Kasumi-1 (cell line): ENCODE measurements at regions not wholly inside any gene's neighbourhood (a gene's known extent, or its start where the extent isn't known, plus 50 kb on each side); places are given as distances from the start of the nearest gene placed in this dataset.
"Not testable (repeated sequence)": the region's sequence is repeated elsewhere in the genome, so short reads cannot be mapped to it uniquely, and the experiment has no call there.

Experiments
- DNase-seq, 2 experiments: peaks; one replicate each; lab custom pipeline; 2025; lab: John Stamatoyannopoulos, UW

- peak; percentile 89 to 96 for DNase-seq
Observed at GRCh38 chr3:72082186-72082715, 297.3 kb upstream of the PROK2 start.

- no peak for DNase-seq
Observed at GRCh38 chr3:72081471-72082185, 296.7 kb upstream of the PROK2 start.

- no peak for DNase-seq
Observed at GRCh38 chr3:72080800-72081199, 295.9 kb upstream of the PROK2 start.

- peak; percentile 13 to 27 for DNase-seq
Observed at GRCh38 chr3:72080095-72080494, 295.1 kb upstream of the PROK2 start.

- no peak for DNase-seq
Observed at GRCh38 chr3:72079369-72079872, 294.5 kb upstream of the PROK2 start.

GRCh38 chr3:72078676-72079368 is 293.9 kb upstream of the PROK2 start:
- DNase-seq = no peak

- no peak for DNase-seq
Observed at GRCh38 chr3:72077473-72078259, 292.7 kb upstream of the PROK2 start.

GRCh38 chr3:72075848-72076247 is 290.9 kb upstream of the PROK2 start:
- DNase-seq = not testable (repeated sequence)

GRCh38 chr3:72071624-72072023 is 286.7 kb upstream of the PROK2 start:
- no peak for DNase-seq

GRCh38 chr3:72070005-72070404 is 285.1 kb upstream of the PROK2 start:
- no peak for DNase-seq

GRCh38 chr3:72069543-72069942 is 284.6 kb upstream of the PROK2 start:
- no peak for DNase-seq

GRCh38 chr3:72068621-72069020 is 283.7 kb upstream of the PROK2 start:
- no peak for DNase-seq

GRCh38 chr3:72067721-72068120 is 282.8 kb upstream of the PROK2 start:
- DNase-seq = no peak

- no peak for DNase-seq
Observed at GRCh38 chr3:72065872-72066641, 281.1 kb upstream of the PROK2 start.

- no peak for DNase-seq
Observed at GRCh38 chr3:72065236-72065635, 280.3 kb upstream of the PROK2 start.

GRCh38 chr3:72064727-72065126 is 279.8 kb upstream of the PROK2 start:
- DNase-seq = not testable (repeated sequence)

GRCh38 chr3:72062017-72062416 is 277.1 kb upstream of the PROK2 start:
- no peak for DNase-seq

GRCh38 chr3:72060447-72061034 is 275.6 kb upstream of the PROK2 start:
- no peak for DNase-seq

- no peak for DNase-seq
Observed at GRCh38 chr3:72058493-72059081, 273.6 kb upstream of the PROK2 start.

GRCh38 chr3:72055436-72055835 is 270.5 kb upstream of the PROK2 start:
- no peak for DNase-seq

- DNase-seq = no peak
Observed at GRCh38 chr3:72054976-72055375, 270.0 kb upstream of the PROK2 start.
